ENCODE measurements at regions not wholly inside any gene's neighbourhood (a gene's known extent, or its start where the extent isn't known, plus 50 kb on each side); places are given as distances from the start of the nearest gene placed in this dataset.

GRCh38 chr2:180743401-180743800 is 237.0 kb upstream of the UBE2E3 start:
- TF ChIP-seq GATA2 (CRISPR knock-in tag; IDR thresholded peaks at IDR 0.05) (no peak), FOXM1 (IDR thresholded peaks at IDR 0.05; ENCODE audit: low read depth) (no peak), CTCF (IDR thresholded peaks at IDR 0.05) (no peak), IRF3 (IDR thresholded peaks at IDR 0.05; ENCODE audit: low read depth, low read length) (no peak), YY1 (IDR thresholded peaks at IDR 0.05; ENCODE audit: low read depth) (no peak)

Data from SK-N-SH (cell line).